ENCODE measurements at regions not wholly inside any gene's neighbourhood (a gene's known extent, or its start where the extent isn't known, plus 50 kb on each side); places are given as distances from the start of the nearest gene placed in this dataset.
"Not testable (repeated sequence)": the region's sequence is repeated elsewhere in the genome, so short reads cannot be mapped to it uniquely, and the experiment has no call there.

GRCh38 chr16:51522902-51523301 lies 371.8 kb upstream of the SALL1 start:
- no peaks in the 10 kb centered on the region for H3K9me3 ChIP-seq (ENCODE audit: control insufficient read depth, insufficient read depth, low read length)
- H3K9me3 Mint-ChIP-seq: peaks cover 11 to 16% of the 10 kb centered on the region in 2 donors
- intact Hi-C loops (cut with micrococcal nuclease): no loop called here
- no peaks in the 10 kb centered on the region for H3K27me3 ChIP-seq (ENCODE audit: control insufficient read depth, insufficient read depth, low read length)
- TF ChIP-seq, protein P1, sequence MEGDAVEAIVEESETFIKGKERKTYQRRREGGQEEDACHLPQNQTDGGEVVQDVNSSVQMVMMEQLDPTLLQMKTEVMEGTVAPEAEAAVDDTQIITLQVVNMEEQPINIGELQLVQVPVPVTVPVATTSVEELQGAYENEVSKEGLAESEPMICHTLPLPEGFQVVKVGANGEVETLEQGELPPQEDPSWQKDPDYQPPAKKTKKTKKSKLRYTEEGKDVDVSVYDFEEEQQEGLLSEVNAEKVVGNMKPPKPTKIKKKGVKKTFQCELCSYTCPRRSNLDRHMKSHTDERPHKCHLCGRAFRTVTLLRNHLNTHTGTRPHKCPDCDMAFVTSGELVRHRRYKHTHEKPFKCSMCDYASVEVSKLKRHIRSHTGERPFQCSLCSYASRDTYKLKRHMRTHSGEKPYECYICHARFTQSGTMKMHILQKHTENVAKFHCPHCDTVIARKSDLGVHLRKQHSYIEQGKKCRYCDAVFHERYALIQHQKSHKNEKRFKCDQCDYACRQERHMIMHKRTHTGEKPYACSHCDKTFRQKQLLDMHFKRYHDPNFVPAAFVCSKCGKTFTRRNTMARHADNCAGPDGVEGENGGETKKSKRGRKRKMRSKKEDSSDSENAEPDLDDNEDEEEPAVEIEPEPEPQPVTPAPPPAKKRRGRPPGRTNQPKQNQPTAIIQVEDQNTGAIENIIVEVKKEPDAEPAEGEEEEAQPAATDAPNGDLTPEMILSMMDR (IDR thresholded peaks at IDR 0.05): no peak
- H3K27ac ChIP-seq (ENCODE audit: low read length): no peak overlapping the region
- no peaks in the 10 kb centered on the region for H3K27me3 Mint-ChIP-seq (ENCODE audit: low read depth in 2 of 2)
- no peak for DNase-seq
- no peak overlapping the region for H3K4me3 ChIP-seq (ENCODE audit: low read length)
- ATAC-seq: no peak
- H3K4me1 ChIP-seq (ENCODE audit: control insufficient read depth, insufficient read depth, low read length): no peaks in the 10 kb centered on the region
- H3K4me3 Mint-ChIP-seq: no peak overlapping the region
- H3K4me1 Mint-ChIP-seq: no peaks in the 10 kb centered on the region
- no peak overlapping the region for H3K27ac Mint-ChIP-seq
- no peaks in the 10 kb centered on the region for H3K36me3 Mint-ChIP-seq
- no peaks in the 10 kb centered on the region for H3K36me3 ChIP-seq (ENCODE audit: control insufficient read depth, insufficient read depth, low read length)

GRCh38 chr16:51516960-51517359 lies 365.9 kb upstream of the SALL1 start:
- H3K4me1 Mint-ChIP-seq; H3K27me3 Mint-ChIP-seq (ENCODE audit: low read depth in 2 of 2); intact Hi-C loops (cut with micrococcal nuclease); H3K4me3 ChIP-seq (ENCODE audit: low read length); H3K4me3 Mint-ChIP-seq; H3K27ac ChIP-seq (ENCODE audit: low read length); ATAC-seq; H3K9me3 ChIP-seq (ENCODE audit: control insufficient read depth, insufficient read depth, low read length); H3K27me3 ChIP-seq (ENCODE audit: control insufficient read depth, insufficient read depth, low read length); H3K36me3 Mint-ChIP-seq; H3K27ac Mint-ChIP-seq; H3K36me3 ChIP-seq (ENCODE audit: control insufficient read depth, insufficient read depth, low read length); DNase-seq; H3K4me1 ChIP-seq (ENCODE audit: control insufficient read depth, insufficient read depth, low read length): not testable (repeated sequence)
- WGBS (ENCODE audit: insufficient coverage): 71% methylated on average over 4 of the region's 4 CpGs
- peaks cover 11 to 19% of the 10 kb centered on the region in 2 donors for H3K9me3 Mint-ChIP-seq

DNA sequence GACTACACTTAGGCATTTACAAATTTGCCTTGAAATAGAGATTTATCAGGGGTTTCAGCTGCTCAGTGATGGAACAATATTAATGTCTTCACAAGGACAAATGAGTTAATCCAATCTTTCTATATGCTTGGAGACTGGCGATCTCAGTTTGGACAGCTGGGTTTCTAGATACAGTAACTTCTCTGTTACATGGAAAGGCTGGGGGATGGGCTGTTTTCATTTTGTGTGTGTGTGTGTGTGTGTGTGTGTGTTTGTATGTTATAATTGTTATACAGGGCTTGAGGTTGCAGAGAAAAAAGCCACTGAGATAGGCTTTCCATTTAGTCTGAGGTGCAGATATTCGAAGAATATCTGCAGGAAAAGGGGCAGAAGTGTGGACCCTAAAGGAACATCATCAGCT lies 359.3 kb upstream of the SALL1 start:
- no peaks in the 10 kb centered on the region for H3K36me3 ChIP-seq (ENCODE audit: control insufficient read depth, insufficient read depth, low read length)
- 80% methylated on average over 2 of the region's 2 CpGs for WGBS (ENCODE audit: insufficient coverage)
- H3K27ac Mint-ChIP-seq: no peak overlapping the region
- H3K36me3 Mint-ChIP-seq: no peaks in the 10 kb centered on the region
- no peak overlapping the region for H3K4me3 Mint-ChIP-seq
- intact Hi-C loops (cut with micrococcal nuclease): no loop called here
- DNase-seq (no peak), ATAC-seq (no peak)
- no peaks in the 10 kb centered on the region for H3K27me3 ChIP-seq (ENCODE audit: control insufficient read depth, insufficient read depth, low read length)
- no peaks in the 10 kb centered on the region for H3K27me3 Mint-ChIP-seq (ENCODE audit: low read depth in 2 of 2)
- no peaks in the 10 kb centered on the region for H3K4me1 Mint-ChIP-seq
- H3K9me3 ChIP-seq (ENCODE audit: control insufficient read depth, insufficient read depth, low read length): peaks cover 2% of the 10 kb centered on the region
- H3K9me3 Mint-ChIP-seq: peaks cover 3 to 15% of the 10 kb centered on the region in 2 donors
- TF ChIP-seq, protein P1 (IDR thresholded peaks at IDR 0.05): no peak
- H3K4me1 ChIP-seq (ENCODE audit: control insufficient read depth, insufficient read depth, low read length): no peaks in the 10 kb centered on the region
- H3K4me3 ChIP-seq (ENCODE audit: low read length): no peak overlapping the region
- H3K27ac ChIP-seq (ENCODE audit: low read length): no peak overlapping the region

DNA sequence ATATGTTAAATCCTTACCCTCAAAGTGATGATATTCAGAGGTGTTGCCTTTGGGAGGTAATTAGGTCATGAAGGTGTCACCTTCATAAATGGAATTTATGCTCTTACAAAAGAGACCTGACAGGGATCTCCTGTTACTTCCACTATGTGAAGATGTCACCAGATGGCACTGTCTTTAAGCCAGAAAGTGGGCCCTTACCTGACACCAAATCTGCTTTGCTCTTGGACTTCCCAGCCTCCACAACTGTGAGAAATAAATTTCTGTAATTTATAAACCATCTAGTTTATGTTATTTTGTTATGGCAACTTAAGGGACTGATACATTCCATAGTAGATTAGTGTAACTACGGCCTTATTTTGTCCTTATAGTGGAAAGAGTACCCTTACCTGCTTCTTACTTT lies 358.3 kb upstream of the SALL1 start:
- H3K4me1 ChIP-seq (ENCODE audit: control insufficient read depth, insufficient read depth, low read length): no peaks in the 10 kb centered on the region
- Mint-ChIP-seq H3K27ac (no peak overlapping the region), H3K36me3 (no peaks in the 10 kb centered on the region), H3K9me3 (peaks cover 4 to 13% of the 10 kb centered on the region in 2 donors), H3K4me1 (no peaks in the 10 kb centered on the region), H3K4me3 (no peak overlapping the region), H3K27me3 (ENCODE audit: low read depth in 2 of 2) (no peaks in the 10 kb centered on the region)
- no peak overlapping the region for H3K27ac ChIP-seq (ENCODE audit: low read length)
- no peak overlapping the region for H3K4me3 ChIP-seq (ENCODE audit: low read length)
- ATAC-seq: no peak
- H3K36me3 ChIP-seq (ENCODE audit: control insufficient read depth, insufficient read depth, low read length): no peaks in the 10 kb centered on the region
- H3K9me3 ChIP-seq (ENCODE audit: control insufficient read depth, insufficient read depth, low read length): peaks cover 2% of the 10 kb centered on the region
- DNase-seq: no peak
- H3K27me3 ChIP-seq (ENCODE audit: control insufficient read depth, insufficient read depth, low read length): no peaks in the 10 kb centered on the region
- TF ChIP-seq, protein P1 (IDR thresholded peaks at IDR 0.05): no peak
- 93% methylated on average over 1 of the region's 1 CpG for WGBS (ENCODE audit: insufficient coverage)
- intact Hi-C loops (cut with micrococcal nuclease): no loop called here
